K562 (cell line): ENCODE measurements at regions not wholly inside any gene's neighbourhood (a gene's known extent, or its start where the extent isn't known, plus 50 kb on each side); places are given as distances from the start of the nearest gene placed in this dataset.

Experiments used
- ATAC-seq: fragments of 200-7000 bp; cut with Tn5 transposase; 3 replicates; pipeline ENCODE4 v1.9.1; 2020; ENCODE audit warnings: moderate library complexity
- BruUV-seq: library from RNA; stranded (reverse); fragments of 400-500 nt; replicated peaks from 2 replicates; lab custom pipeline; 2021; lab: Mats Ljungman, UMichigan
- CTCF ChIA-PET: fragments of 300-600 bp; formaldehyde crosslinking; extraction: SDS; loops from one replicate; lab custom pipeline; 2021; ENCODE audit warnings: low intra/inter-chr PET ratio; lab: Yijun Ruan, JAX
- POLR2A ChIA-PET: fragments of 300-600, 350-650 bp; sonication (Branson Sonifier 250); formaldehyde crosslinking; extraction: SDS; loops from one replicate; lab custom pipeline; 2021; ENCODE audit warnings: antibody characterized with exemption, inconsistent platforms; lab: Yijun Ruan, JAX
- DNase-seq, 4 experiments: peaks; one replicate each; pipeline versions ENCODE4 v3.0.0 to v3.0.0-alpha.2; 2011 to 2018; ENCODE audit warnings: low spot score in 3 of 4, mixed read lengths in 3 of 4; ENCODE audit errors: extremely low read depth in 1 of 4
- FAIRE-seq: peaks from 2 replicates; lab custom pipeline; 2011; peaks lifted over from hg19 to GRCh38; lab: Jason Lieb, UNC
- H2AFZ ChIP-seq: 2 replicates; pipeline ENCODE4 v1.6.0; 2011; ENCODE audit warnings: low read depth, low read length, control low read depth, inconsistent platforms
- H3K27ac ChIP-seq: fragments of 200-600 bp; 3 replicates; pipeline ENCODE4 v1.8.0; 2011; ENCODE audit warnings: low read depth, mild to moderate bottlenecking, control low read depth, inconsistent platforms, low read length, moderate library complexity, mixed read lengths; ENCODE audit errors: extremely low read depth
- H3K27me3 ChIP-seq, 2 experiments: fragments of 300-600 bp in 1 of 2; 2 replicates in 1 of 2; 3 replicates in 1 of 2; pipeline versions ENCODE4 v1.6.0 to v1.8.0; 2011; ENCODE audit warnings: inconsistent platforms in 2 of 2, low read length in 2 of 2, mild to moderate bottlenecking in 1 of 2, mixed read lengths in 1 of 2, moderate library complexity in 1 of 2; ENCODE audit not compliant: control insufficient read depth in 2 of 2, insufficient read depth in 2 of 2
- H3K36me3 ChIP-seq: fragments of 300-600 bp; 3 replicates; pipeline ENCODE4 v1.8.0; 2011; ENCODE audit warnings: mild to moderate bottlenecking, low read length, inconsistent platforms; ENCODE audit not compliant: control insufficient read depth, insufficient read depth
- H3K4me1 ChIP-seq, 2 experiments: fragments of 200-600 bp in 1 of 2; replicated peaks in 1 of 2; 2 replicates in 1 of 2; 3 replicates in 1 of 2; pipeline versions ENCODE4 v1.5.1 to v1.8.0; 2011; ENCODE audit warnings: inconsistent platforms in 2 of 2, low read length in 2 of 2, mild to moderate bottlenecking in 1 of 2, mixed read lengths in 1 of 2, moderate library complexity in 1 of 2; ENCODE audit not compliant: control insufficient read depth in 2 of 2, insufficient read depth in 2 of 2
- H3K4me2 ChIP-seq: 2 replicates; pipeline ENCODE4 v1.6.1; 2011; ENCODE audit warnings: low read length, control low read depth, inconsistent platforms, mixed read lengths; ENCODE audit not compliant: insufficient read depth
- H3K4me3 ChIP-seq: fragments of 200-600 bp; sonication (generic), shearing (Covaris generic); 2 replicates; pipeline ENCODE4 v1.5.1; 2016; ENCODE audit warnings: control low read depth, inconsistent platforms
- H3K79me2 ChIP-seq: fragments of 200-600 bp; 3 replicates; pipeline ENCODE4 v1.8.0; 2011; ENCODE audit warnings: low read length, inconsistent platforms; ENCODE audit not compliant: control insufficient read depth, insufficient read depth
- H3K9ac ChIP-seq, 2 experiments: 2 replicates each; pipeline versions ENCODE4 v1.6.0 to v1.6.1; 2011; ENCODE audit warnings: low read depth in 2 of 2, low read length in 2 of 2, control low read depth in 1 of 2, inconsistent platforms in 1 of 2, mild to moderate bottlenecking in 1 of 2, mixed read lengths in 1 of 2; ENCODE audit not compliant: insufficient read depth in 1 of 2
- H3K9me1 ChIP-seq: one replicate; pipeline ENCODE4 v1.6.0; 2011; ENCODE audit warnings: inconsistent platforms, mild to moderate bottlenecking, low read length, moderate library complexity; ENCODE audit not compliant: control insufficient read depth, insufficient read depth
- H3K9me3 ChIP-seq: replicated peaks from 2 replicates; pipeline ENCODE4 v1.5.1; 2011; ENCODE audit warnings: low read depth, low read length, inconsistent platforms; ENCODE audit not compliant: control insufficient read depth, insufficient read depth
- H4K20me1 ChIP-seq: replicated peaks from 2 replicates; pipeline ENCODE4 v1.6.1; 2011; ENCODE audit warnings: low read length, inconsistent platforms, mixed read lengths; ENCODE audit not compliant: control insufficient read depth, insufficient read depth
- HNRNPH1 ChIP-seq: fragments of 200-400 bp; formaldehyde crosslinking; optimal IDR thresholded peaks from 2 replicates; pipeline ENCODE3; 2017; ENCODE audit warnings: low read depth, mild to moderate bottlenecking, low read length, moderate library complexity
- KLF13 ChIP-seq: fragments of 450-650 bp; IDR thresholded peaks from 2 replicates; pipeline ENCODE4 v1.6.1; 2016; ENCODE audit warnings: missing genetic modification characterization, low read depth, mild to moderate bottlenecking, missing compliant biosample characterization, moderate library complexity, borderline replicate concordance
- MAZ ChIP-seq, 2 experiments: fragments of 450-650 bp in 1 of 2; sonication (generic) in 1 of 2; formaldehyde crosslinking; IDR thresholded peaks in 1 of 2; conservative IDR thresholded peaks in 1 of 2; 2 replicates each; pipeline versions ENCODE4 v1.4.0 to v1.5.0; 2020; ENCODE audit warnings: mild to moderate bottlenecking in 1 of 2, missing genetic modification reagents in 1 of 2
- PHB ChIP-seq: fragments of 250-450 bp; sonication (Bioruptor Pico); IDR thresholded peaks from 2 replicates; pipeline ENCODE4 v1.5.0; 2021
- RB1 ChIP-seq: fragments of 450-650 bp; IDR thresholded peaks from 2 replicates; pipeline ENCODE4 v1.6.1; 2017; ENCODE audit warnings: low read depth, mild to moderate bottlenecking
- RBM15 ChIP-seq: fragments of 200-400 bp; formaldehyde crosslinking; IDR thresholded peaks from 2 replicates; pipeline ENCODE4 v1.6.1; 2018; ENCODE audit warnings: mild to moderate bottlenecking, low read length, moderate library complexity; ENCODE audit not compliant: insufficient read depth
- RBM34 ChIP-seq: fragments of 200-400 bp; formaldehyde crosslinking; IDR thresholded peaks from 2 replicates; pipeline ENCODE4 v1.6.1; 2018; ENCODE audit warnings: low read length, borderline replicate concordance; ENCODE audit not compliant: insufficient read depth
- SMARCB1 ChIP-seq: IDR thresholded peaks from 2 replicates; pipeline ENCODE4 v1.6.1; 2011; ENCODE audit warnings: improper control_type of control experiment, low read depth; ENCODE audit not compliant: insufficient read length
- ZNF124 ChIP-seq: sonication (generic); formaldehyde crosslinking; IDR thresholded peaks from 2 replicates; pipeline ENCODE4 v1.8.1; 2022; ENCODE audit warnings: missing genetic modification reagents
- WGBS: fragments of 100-300 bp; shearing (Covaris generic); methylation state at CpG from one replicate; pipeline ENCODE4 v1.1.6; 2016; ENCODE audit warnings: low coverage, mixed read lengths; ENCODE audit not compliant: insufficient coverage; ENCODE audit errors: missing lambda C conversion rate; 5-methylcytosine and 5-hydroxymethylcytosine counted together
- in situ Hi-C: fragments of 300-500 bp; cut with MboI; formaldehyde crosslinking; loops from 4 replicates; pipeline ENCODE4 v1.15.0; 2018; ENCODE audit warnings: inconsistent platforms, mixed read lengths
- intact Hi-C: fragments of 100-400 bp; cut with micrococcal nuclease; formaldehyde crosslinking; loops from 2 replicates; pipeline ENCODE4 v1.14.2; 2022
- TF ChIP-seq, protein P1 (sequence below): fragments of 250-450 bp; sonication (Bioruptor Pico); IDR thresholded peaks from 2 replicates; pipeline ENCODE4 v1.5.0; 2020; ENCODE audit warnings: mild to moderate bottlenecking
- TF ChIP-seq, protein P2 (sequence below), 2 experiments: fragments of 450-650 bp in 1 of 2; IDR thresholded peaks; 2 replicates each; pipeline ENCODE4 v1.6.1; 2011 to 2017; ENCODE audit warnings: low read depth in 2 of 2, antibody characterized with exemption in 1 of 2, borderline replicate concordance in 1 of 2, low read length in 1 of 2, mild to moderate bottlenecking in 1 of 2, mixed read lengths in 1 of 2; ENCODE audit not compliant: control insufficient read depth in 1 of 2
- TF ChIP-seq, protein P3 (sequence below), 2 experiments: fragments of 450-650 bp; IDR thresholded peaks; 2 replicates each; pipeline ENCODE4 v1.6.1; 2018; ENCODE audit warnings: mild to moderate bottlenecking in 2 of 2, low read depth in 1 of 2; ENCODE audit not compliant: partially characterized antibody in 2 of 2

DNA sequence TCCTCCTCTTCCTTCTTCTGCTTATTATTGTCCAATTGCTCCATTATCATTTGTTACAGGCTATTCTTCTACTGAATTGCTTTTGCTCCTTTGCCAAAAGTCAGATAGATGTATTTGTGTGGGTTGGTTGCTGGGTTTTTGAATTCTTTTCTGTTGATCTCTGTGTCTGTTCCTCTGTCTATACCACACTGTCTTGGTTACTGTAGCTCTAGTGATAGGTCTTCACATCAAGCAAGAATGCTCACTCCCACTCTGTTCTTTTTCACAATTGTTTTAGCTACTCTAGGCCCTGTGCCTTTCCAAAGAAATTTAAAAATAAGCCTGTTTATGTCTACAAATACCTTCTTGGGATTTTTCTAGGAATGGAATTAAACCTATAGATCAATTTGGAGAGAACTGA is 217.2 kb downstream of the GALR1 start (continued):
- no peak for TF ChIP-seq MAZ (CRISPR knock-in tag; conservative IDR thresholded peaks at IDR 0.05 in 1 of 2, IDR thresholded peaks at IDR 0.05 in 1 of 2)
- no peak for TF ChIP-seq ZNF124 (CRISPR knock-in tag)

DNA sequence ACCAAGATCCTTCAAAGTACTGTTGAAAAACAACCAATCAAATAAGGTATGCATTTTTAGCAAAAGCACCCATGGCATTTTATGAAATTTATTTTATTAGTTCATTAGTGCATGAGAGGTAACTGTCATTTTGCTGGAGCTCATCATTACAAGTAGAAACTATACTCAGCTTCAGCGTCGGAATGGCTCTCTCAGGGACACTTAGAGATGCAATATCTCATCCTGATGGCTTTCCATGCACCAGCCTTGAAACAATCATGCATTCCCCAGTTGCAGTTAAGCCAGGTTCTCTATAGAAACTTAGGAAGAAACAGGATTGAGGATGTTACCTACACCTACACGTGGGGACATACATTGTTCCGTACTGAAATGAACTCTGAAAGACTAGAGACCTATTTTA is 219.5 kb downstream of the GALR1 start:
- Histone ChIP-seq H2AFZ (no peak overlapping the region), H3K9me1 (no peaks in the 10 kb centered on the region), H3K4me2 (no peak overlapping the region), H3K4me1 (no peaks in the 10 kb centered on the region), H4K20me1 (no peaks in the 10 kb centered on the region), H3K36me3 (no peaks in the 10 kb centered on the region), H3K27ac (no peak overlapping the region), H3K4me3 (no peak overlapping the region), H3K9me3 (no peaks in the 10 kb centered on the region), H3K79me2 (no peaks in the 10 kb centered on the region), H3K27me3 (no peaks in the 10 kb centered on the region), H3K9ac (no peak overlapping the region)
- in situ Hi-C loops: no loop called here
- intact Hi-C loops: no loop called here
- DNase-seq (no peak), ATAC-seq (no peak), FAIRE-seq (no peak)
- WGBS: 5% methylated on average over 4 of the region's 4 CpGs
- no TSS peak for BruUV-seq
- ChIA-PET CTCF (no interaction called here), POLR2A (no interaction called here)
- TF ChIP-seq RBM34 (no peak), PHB (CRISPR knock-in tag) (no peak), HNRNPH1 (no peak), KLF13 (tag) (no peak), RB1 (no peak), RBM15 (no peak), SMARCB1 (no peak)
- TF ChIP-seq, protein P1, sequence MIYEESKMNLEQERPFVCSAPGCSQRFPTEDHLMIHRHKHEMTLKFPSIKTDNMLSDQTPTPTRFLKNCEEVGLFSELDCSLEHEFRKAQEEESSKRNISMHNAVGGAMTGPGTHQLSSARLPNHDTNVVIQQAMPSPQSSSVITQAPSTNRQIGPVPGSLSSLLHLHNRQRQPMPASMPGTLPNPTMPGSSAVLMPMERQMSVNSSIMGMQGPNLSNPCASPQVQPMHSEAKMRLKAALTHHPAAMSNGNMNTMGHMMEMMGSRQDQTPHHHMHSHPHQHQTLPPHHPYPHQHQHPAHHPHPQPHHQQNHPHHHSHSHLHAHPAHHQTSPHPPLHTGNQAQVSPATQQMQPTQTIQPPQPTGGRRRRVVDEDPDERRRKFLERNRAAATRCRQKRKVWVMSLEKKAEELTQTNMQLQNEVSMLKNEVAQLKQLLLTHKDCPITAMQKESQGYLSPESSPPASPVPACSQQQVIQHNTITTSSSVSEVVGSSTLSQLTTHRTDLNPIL: no peak
- TF ChIP-seq, protein P2, sequence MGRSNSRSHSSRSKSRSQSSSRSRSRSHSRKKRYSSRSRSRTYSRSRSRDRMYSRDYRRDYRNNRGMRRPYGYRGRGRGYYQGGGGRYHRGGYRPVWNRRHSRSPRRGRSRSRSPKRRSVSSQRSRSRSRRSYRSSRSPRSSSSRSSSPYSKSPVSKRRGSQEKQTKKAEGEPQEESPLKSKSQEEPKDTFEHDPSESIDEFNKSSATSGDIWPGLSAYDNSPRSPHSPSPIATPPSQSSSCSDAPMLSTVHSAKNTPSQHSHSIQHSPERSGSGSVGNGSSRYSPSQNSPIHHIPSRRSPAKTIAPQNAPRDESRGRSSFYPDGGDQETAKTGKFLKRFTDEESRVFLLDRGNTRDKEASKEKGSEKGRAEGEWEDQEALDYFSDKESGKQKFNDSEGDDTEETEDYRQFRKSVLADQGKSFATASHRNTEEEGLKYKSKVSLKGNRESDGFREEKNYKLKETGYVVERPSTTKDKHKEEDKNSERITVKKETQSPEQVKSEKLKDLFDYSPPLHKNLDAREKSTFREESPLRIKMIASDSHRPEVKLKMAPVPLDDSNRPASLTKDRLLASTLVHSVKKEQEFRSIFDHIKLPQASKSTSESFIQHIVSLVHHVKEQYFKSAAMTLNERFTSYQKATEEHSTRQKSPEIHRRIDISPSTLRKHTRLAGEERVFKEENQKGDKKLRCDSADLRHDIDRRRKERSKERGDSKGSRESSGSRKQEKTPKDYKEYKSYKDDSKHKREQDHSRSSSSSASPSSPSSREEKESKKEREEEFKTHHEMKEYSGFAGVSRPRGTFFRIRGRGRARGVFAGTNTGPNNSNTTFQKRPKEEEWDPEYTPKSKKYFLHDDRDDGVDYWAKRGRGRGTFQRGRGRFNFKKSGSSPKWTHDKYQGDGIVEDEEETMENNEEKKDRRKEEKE (IDR thresholded peaks at IDR 0.05; ENCODE audit: borderline replicate concordance in 1 of 2, control insufficient read depth in 1 of 2, low read depth in 2 of 2, low read length in 1 of 2): no peak
- TF ChIP-seq, protein P3, sequence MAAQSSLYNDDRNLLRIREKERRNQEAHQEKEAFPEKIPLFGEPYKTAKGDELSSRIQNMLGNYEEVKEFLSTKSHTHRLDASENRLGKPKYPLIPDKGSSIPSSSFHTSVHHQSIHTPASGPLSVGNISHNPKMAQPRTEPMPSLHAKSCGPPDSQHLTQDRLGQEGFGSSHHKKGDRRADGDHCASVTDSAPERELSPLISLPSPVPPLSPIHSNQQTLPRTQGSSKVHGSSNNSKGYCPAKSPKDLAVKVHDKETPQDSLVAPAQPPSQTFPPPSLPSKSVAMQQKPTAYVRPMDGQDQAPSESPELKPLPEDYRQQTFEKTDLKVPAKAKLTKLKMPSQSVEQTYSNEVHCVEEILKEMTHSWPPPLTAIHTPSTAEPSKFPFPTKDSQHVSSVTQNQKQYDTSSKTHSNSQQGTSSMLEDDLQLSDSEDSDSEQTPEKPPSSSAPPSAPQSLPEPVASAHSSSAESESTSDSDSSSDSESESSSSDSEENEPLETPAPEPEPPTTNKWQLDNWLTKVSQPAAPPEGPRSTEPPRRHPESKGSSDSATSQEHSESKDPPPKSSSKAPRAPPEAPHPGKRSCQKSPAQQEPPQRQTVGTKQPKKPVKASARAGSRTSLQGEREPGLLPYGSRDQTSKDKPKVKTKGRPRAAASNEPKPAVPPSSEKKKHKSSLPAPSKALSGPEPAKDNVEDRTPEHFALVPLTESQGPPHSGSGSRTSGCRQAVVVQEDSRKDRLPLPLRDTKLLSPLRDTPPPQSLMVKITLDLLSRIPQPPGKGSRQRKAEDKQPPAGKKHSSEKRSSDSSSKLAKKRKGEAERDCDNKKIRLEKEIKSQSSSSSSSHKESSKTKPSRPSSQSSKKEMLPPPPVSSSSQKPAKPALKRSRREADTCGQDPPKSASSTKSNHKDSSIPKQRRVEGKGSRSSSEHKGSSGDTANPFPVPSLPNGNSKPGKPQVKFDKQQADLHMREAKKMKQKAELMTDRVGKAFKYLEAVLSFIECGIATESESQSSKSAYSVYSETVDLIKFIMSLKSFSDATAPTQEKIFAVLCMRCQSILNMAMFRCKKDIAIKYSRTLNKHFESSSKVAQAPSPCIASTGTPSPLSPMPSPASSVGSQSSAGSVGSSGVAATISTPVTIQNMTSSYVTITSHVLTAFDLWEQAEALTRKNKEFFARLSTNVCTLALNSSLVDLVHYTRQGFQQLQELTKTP (IDR thresholded peaks at IDR 0.05; ENCODE audit: low read depth in 1 of 2, partially characterized antibody in 2 of 2): no peak
